Lower leg skin (tissue), 3 donors: ENCODE measurements at regions not wholly inside any gene's neighbourhood (a gene's known extent, or its start where the extent isn't known, plus 50 kb on each side); places are given as distances from the start of the nearest gene placed in this dataset.

Experiments
- CTCF ChIP-seq, 3 donors: fragments of 450-650 bp; IDR thresholded peaks; one replicate each; pipeline ENCODE4 v1.5.1; 2016; ENCODE audit warnings: antibody characterized with exemption in 3 of 3, mild to moderate bottlenecking in 3 of 3, moderate library complexity in 2 of 3
- POLR2A ChIP-seq, 2 donors: fragments of 450-650 bp; IDR thresholded peaks; one replicate each; pipeline ENCODE4 v1.6.1; 2016 to 2017; ENCODE audit warnings: antibody characterized with exemption in 2 of 2, mild to moderate bottlenecking in 1 of 2, moderate library complexity in 1 of 2

DNA sequence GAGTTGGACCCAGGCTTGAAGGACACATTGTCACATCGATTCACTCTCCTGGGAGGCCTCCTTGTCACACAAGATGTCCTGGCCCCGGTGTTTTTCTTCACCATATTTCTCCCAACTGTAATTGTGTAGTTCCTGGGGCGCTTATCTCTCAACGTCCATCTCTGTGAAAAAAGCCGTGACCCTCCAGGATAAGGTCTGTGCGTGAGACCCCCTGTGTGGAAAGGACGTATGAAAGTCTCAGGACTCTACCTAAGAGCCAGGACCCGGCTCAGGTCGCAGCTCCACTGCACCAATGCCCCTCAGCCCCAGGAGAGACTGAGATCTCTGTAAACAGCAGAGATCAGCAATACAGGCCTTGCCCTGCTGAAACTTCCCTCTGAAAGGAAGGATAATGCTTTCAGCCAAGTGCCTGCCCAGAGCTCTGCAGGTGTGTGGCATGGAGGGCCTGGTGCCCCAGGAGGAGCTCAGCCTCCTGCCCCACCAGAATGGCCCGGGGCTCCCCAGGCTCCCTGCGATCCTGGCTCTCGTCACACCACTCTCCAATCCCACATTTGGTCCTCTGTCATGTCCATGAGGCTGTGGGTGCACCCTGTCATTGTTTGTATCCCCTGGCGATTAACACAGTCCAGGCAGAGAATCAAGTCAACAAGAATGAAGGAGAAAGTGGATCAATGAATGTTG, 119.2 kb upstream of the TMEM45B start:
- TF ChIP-seq POLR2A (IDR thresholded peaks at IDR 0.05): no peak
- TF ChIP-seq CTCF (IDR thresholded peaks at IDR 0.05): no peak
